ES-I3 (cell line): ENCODE measurements at regions not wholly inside any gene's neighbourhood (a gene's known extent, or its start where the extent isn't known, plus 50 kb on each side); places are given as distances from the start of the nearest gene placed in this dataset.
"Not testable (repeated sequence)": the region's sequence is repeated elsewhere in the genome, so short reads cannot be mapped to it uniquely, and the experiment has no call there.

Experiments used
- H3K36me3 ChIP-seq: 2 replicates; pipeline ENCODE4 v1.6.1; 2013; ENCODE audit warnings: mild to moderate bottlenecking, low read length, control low read depth, moderate library complexity; ENCODE audit not compliant: insufficient read depth
- H3K4me1 ChIP-seq: 2 replicates; pipeline ENCODE4 v1.6.1; 2013; ENCODE audit warnings: mild to moderate bottlenecking, control low read depth, low read length; ENCODE audit not compliant: insufficient read depth
- H3K9ac ChIP-seq: 2 replicates; pipeline ENCODE4 v1.6.1; 2013; ENCODE audit warnings: low read depth, mild to moderate bottlenecking, low read length, moderate library complexity
- H3K9me3 ChIP-seq: 2 replicates; pipeline ENCODE4 v1.6.1; 2013; ENCODE audit warnings: mild to moderate bottlenecking, low read length, moderate library complexity; ENCODE audit not compliant: control insufficient read depth, insufficient read depth

- not testable (repeated sequence) for H3K9ac ChIP-seq, H3K36me3 ChIP-seq, H3K4me1 ChIP-seq, H3K9me3 ChIP-seq
Measured at GRCh38 chr7:67916111-67916510, 919.5 kb downstream of the TYW1 start.

- H3K36me3 ChIP-seq, result no peaks in the 10 kb centered on the region
- H3K9me3 ChIP-seq, result peaks cover 4% of the 10 kb centered on the region
- no peak overlapping the region for H3K9ac ChIP-seq
Measured at GRCh38 chr7:67916571-67917436, 920.2 kb downstream of the TYW1 start.

GRCh38 chr7:67917437-67917755 lies 920.8 kb downstream of the TYW1 start:
- peaks cover 6% of the 10 kb centered on the region; the same call in 1 of the 2 replicates for H3K4me1 ChIP-seq
- no peaks in the 10 kb centered on the region for H3K36me3 ChIP-seq
- H3K9ac ChIP-seq, result no peak overlapping the region
- peaks cover 4% of the 10 kb centered on the region for H3K9me3 ChIP-seq

More at GRCh38 chr7:67916571-67917436, 920.2 kb downstream of the TYW1 start:
- H3K4me1 ChIP-seq, result peaks cover 6% of the 10 kb centered on the region; the same call in 1 of the 2 replicates

DNA sequence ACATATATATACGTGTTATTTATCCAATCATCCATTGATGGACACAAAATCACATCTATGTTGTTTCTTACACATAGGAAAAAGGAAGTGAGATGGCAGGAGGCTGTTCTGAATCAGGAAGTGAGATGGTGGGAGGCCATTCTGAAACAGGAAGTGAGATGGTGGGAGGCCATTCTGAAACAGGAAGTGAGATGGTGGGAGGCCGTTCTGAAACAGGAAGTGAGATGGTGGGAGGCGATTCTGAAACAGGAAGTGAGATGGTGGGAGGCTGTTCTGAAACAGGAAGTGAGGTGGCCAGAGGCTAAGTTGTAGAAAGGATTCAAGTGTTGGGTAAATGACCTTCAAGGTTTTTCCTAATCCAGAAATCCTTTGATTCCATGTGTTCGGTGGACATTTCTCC lies 921.5 kb downstream of the TYW1 start:
- H3K9ac ChIP-seq, result no peak overlapping the region
- H3K36me3 ChIP-seq, result no peaks in the 10 kb centered on the region
- peaks cover 4% of the 10 kb centered on the region for H3K9me3 ChIP-seq
- peaks cover 6% of the 10 kb centered on the region; the same call in 1 of the 2 replicates for H3K4me1 ChIP-seq

GRCh38 chr7:67923286-67923685 lies 926.7 kb downstream of the TYW1 start:
- Histone ChIP-seq H3K9ac (no peak overlapping the region), H3K36me3 (no peaks in the 10 kb centered on the region), H3K4me1 (no peaks in the 10 kb centered on the region), H3K9me3 (peaks cover 4% of the 10 kb centered on the region)

- H3K9ac ChIP-seq, result no peak overlapping the region
- no peaks in the 10 kb centered on the region for H3K9me3 ChIP-seq
- H3K36me3 ChIP-seq, result no peaks in the 10 kb centered on the region
- no peaks in the 10 kb centered on the region for H3K4me1 ChIP-seq
Measured at GRCh38 chr7:67928141-67928540, 931.5 kb downstream of the TYW1 start.

- not testable (repeated sequence) for H3K9ac ChIP-seq, H3K4me1 ChIP-seq, H3K9me3 ChIP-seq, H3K36me3 ChIP-seq
Measured at GRCh38 chr7:67936447-67936846, 939.8 kb downstream of the TYW1 start.

DNA sequence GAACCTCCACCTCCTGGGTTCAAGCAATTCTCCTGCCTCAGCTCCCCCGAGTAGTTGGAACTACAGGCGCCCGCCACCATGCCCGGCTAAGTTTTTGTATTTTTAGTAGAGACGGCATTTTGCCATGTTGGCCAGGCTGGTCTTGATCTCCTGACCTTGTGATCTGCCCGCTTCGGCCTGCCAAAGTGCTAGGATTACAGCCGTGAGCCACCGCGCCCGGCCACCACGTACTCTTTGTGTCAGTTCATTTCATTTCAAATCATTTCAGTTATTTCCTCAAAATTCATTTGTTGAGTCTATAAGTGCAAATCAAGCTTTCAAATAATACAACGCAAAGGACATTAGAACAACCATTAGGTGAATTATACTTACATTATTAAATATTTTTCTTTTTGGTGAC lies 943.8 kb downstream of the TYW1 start:
- no peak overlapping the region for H3K9ac ChIP-seq
- no peaks in the 10 kb centered on the region for H3K4me1 ChIP-seq
- no peaks in the 10 kb centered on the region for H3K9me3 ChIP-seq
- H3K36me3 ChIP-seq, result no peaks in the 10 kb centered on the region

DNA sequence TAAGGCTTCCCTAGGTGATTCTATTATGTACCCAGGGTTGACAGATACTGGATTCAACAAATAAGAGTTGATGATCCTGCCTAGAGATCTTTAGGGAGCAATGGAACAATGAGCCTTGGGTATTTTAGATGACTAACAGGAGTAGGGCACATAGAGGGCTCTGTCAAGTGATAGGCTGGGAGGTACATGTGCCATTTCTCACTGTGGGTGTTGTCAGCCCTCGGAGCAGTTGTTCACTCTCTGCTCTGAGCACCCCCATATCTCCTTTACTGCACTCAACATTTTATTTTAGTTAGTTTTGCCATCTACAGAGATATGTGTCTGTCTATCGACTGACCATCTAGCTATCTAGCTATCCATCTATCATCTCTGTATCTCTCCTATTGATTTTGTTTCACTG lies 950.6 kb downstream of the TYW1 start:
- Histone ChIP-seq H3K9me3 (no peaks in the 10 kb centered on the region), H3K36me3 (no peaks in the 10 kb centered on the region), H3K9ac (no peak overlapping the region), H3K4me1 (no peaks in the 10 kb centered on the region)

GRCh38 chr7:67947646-67948045 lies 951.0 kb downstream of the TYW1 start:
- no peaks in the 10 kb centered on the region for H3K4me1 ChIP-seq
- H3K9me3 ChIP-seq, result no peaks in the 10 kb centered on the region
- H3K36me3 ChIP-seq, result no peaks in the 10 kb centered on the region
- H3K9ac ChIP-seq, result no peak overlapping the region

- Histone ChIP-seq H3K9me3 (no peaks in the 10 kb centered on the region), H3K9ac (no peak overlapping the region)
Measured at GRCh38 chr7:67950321-67951083, 953.9 kb downstream of the TYW1 start.

GRCh38 chr7:67955061-67955460 lies 958.4 kb downstream of the TYW1 start:
- H3K9ac ChIP-seq, result no peak overlapping the region
- no peaks in the 10 kb centered on the region for H3K36me3 ChIP-seq
- no peaks in the 10 kb centered on the region for H3K9me3 ChIP-seq
- 0 out of 2 replicates have a peak, but pooled peaks cover 7% of the 10 kb centered on the region for H3K4me1 ChIP-seq

More at GRCh38 chr7:67950321-67951083, 953.9 kb downstream of the TYW1 start:
- H3K36me3 ChIP-seq, result no peaks in the 10 kb centered on the region
- H3K4me1 ChIP-seq, result 0 out of 2 replicates have a peak, but pooled peaks cover 7% of the 10 kb centered on the region

GRCh38 chr7:67962863-67963262 lies 966.2 kb downstream of the TYW1 start:
- no peaks in the 10 kb centered on the region for H3K4me1 ChIP-seq
- H3K9me3 ChIP-seq, result no peaks in the 10 kb centered on the region
- no peak overlapping the region for H3K9ac ChIP-seq
- no peaks in the 10 kb centered on the region for H3K36me3 ChIP-seq

- Histone ChIP-seq H3K9ac (no peak overlapping the region), H3K9me3 (no peaks in the 10 kb centered on the region), H3K36me3 (no peaks in the 10 kb centered on the region), H3K4me1 (no peaks in the 10 kb centered on the region)
Measured at GRCh38 chr7:67976490-67976889, 979.9 kb downstream of the TYW1 start.

DNA sequence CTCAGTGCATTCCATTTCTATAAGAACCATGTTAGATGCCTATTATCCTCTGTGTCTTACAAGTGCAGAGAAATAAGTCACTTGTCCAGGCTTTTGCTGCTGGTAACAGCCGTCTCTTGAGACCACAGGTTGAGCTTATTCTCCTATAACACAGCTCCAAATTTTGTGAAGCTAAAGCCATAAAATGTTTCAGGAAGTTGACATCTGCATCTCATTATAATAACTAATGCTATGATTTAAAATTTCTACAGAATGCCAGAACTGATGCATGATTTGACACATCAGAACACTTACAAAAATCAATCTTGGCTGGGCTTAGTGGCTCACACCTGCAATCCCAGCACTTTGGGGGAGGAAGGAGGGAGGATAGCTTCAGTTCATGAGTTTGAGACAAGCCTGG lies 986.9 kb downstream of the TYW1 start:
- no peaks in the 10 kb centered on the region for H3K9me3 ChIP-seq
- H3K4me1 ChIP-seq, result no peaks in the 10 kb centered on the region
- H3K36me3 ChIP-seq, result no peaks in the 10 kb centered on the region
- no peak overlapping the region for H3K9ac ChIP-seq
